Osteocyte (in vitro differentiated cells): ENCODE measurements at regions not wholly inside any gene's neighbourhood (a gene's known extent, or its start where the extent isn't known, plus 50 kb on each side); places are given as distances from the start of the nearest gene placed in this dataset.

Source experiments
- DNase-seq: peaks from one replicate; pipeline ENCODE4 v3.0.0; 2021; ENCODE audit warnings: mixed read lengths; ENCODE audit not compliant: unreplicated experiment; ENCODE audit errors: extremely low spot score
- H3K27ac Mint-ChIP-seq: one replicate; pipeline ENCODE4 v1.8.0; 2021; ENCODE audit warnings: mild to moderate bottlenecking, mixed read lengths; ENCODE audit not compliant: unreplicated experiment
- H3K27me3 Mint-ChIP-seq: one replicate; pipeline ENCODE4 v1.8.0; 2021; ENCODE audit warnings: mixed read lengths; ENCODE audit not compliant: unreplicated experiment
- H3K36me3 Mint-ChIP-seq: one replicate; pipeline ENCODE4 v1.8.0; 2021; ENCODE audit warnings: mixed read lengths; ENCODE audit not compliant: unreplicated experiment
- H3K4me1 Mint-ChIP-seq: one replicate; pipeline ENCODE4 v1.8.0; 2021; ENCODE audit warnings: mixed read lengths; ENCODE audit not compliant: unreplicated experiment
- H3K4me3 Mint-ChIP-seq: one replicate; pipeline ENCODE4 v1.8.0; 2021; ENCODE audit warnings: mild to moderate bottlenecking, moderate library complexity, mixed read lengths; ENCODE audit not compliant: unreplicated experiment
- H3K9me3 Mint-ChIP-seq: one replicate; pipeline ENCODE4 v1.8.0; 2021; ENCODE audit warnings: mixed read lengths; ENCODE audit not compliant: unreplicated experiment
- TF ChIP-seq, protein P1 (sequence below): fragments of 200-600 bp; sonication (generic); IDR thresholded peaks from 2 replicates; pipeline ENCODE4 v1.5.0; 2021; ENCODE audit warnings: antibody characterized with exemption, mild to moderate bottlenecking, moderate library complexity

GRCh38 chr1:30151119-30151518, 572.3 kb downstream of the MATN1 start:
- TF ChIP-seq, protein P1, sequence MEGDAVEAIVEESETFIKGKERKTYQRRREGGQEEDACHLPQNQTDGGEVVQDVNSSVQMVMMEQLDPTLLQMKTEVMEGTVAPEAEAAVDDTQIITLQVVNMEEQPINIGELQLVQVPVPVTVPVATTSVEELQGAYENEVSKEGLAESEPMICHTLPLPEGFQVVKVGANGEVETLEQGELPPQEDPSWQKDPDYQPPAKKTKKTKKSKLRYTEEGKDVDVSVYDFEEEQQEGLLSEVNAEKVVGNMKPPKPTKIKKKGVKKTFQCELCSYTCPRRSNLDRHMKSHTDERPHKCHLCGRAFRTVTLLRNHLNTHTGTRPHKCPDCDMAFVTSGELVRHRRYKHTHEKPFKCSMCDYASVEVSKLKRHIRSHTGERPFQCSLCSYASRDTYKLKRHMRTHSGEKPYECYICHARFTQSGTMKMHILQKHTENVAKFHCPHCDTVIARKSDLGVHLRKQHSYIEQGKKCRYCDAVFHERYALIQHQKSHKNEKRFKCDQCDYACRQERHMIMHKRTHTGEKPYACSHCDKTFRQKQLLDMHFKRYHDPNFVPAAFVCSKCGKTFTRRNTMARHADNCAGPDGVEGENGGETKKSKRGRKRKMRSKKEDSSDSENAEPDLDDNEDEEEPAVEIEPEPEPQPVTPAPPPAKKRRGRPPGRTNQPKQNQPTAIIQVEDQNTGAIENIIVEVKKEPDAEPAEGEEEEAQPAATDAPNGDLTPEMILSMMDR = no peak

DNA sequence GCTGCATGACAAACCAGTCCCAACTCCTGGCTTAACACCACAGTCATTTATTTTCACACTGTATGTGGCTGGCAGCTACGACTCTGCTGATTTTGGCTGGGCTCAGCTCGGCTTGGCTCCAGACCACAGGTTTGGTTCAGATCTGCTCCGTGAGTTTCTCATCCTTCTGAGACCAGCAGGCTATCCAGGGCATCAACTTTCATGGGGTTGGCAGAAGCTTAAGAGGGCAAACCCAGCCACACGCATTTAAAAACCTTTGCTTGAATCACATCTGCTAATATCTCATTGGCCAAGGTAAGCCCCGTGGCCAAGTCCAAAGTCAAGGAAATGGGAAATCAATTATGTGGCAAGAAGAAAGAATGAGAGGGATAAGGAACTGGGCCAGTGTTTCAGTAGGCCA, 574.2 kb downstream of the MATN1 start:
- peaks cover 2% of the 10 kb centered on the region for H3K27me3 Mint-ChIP-seq
- H3K36me3 Mint-ChIP-seq = no peaks in the 10 kb centered on the region
- H3K4me1 Mint-ChIP-seq = no peaks in the 10 kb centered on the region
- DNase-seq = peak; percentile 56
- no peak overlapping the region for H3K27ac Mint-ChIP-seq
- no peak overlapping the region for H3K4me3 Mint-ChIP-seq
- TF ChIP-seq, protein P1 = no peak
- peaks cover 8% of the 10 kb centered on the region for H3K9me3 Mint-ChIP-seq

More at GRCh38 chr1:30151119-30151518, 572.3 kb downstream of the MATN1 start:
- Mint-ChIP-seq H3K27me3 (peaks cover 2% of the 10 kb centered on the region), H3K9me3 (peaks cover 8% of the 10 kb centered on the region), H3K36me3 (no peaks in the 10 kb centered on the region), H3K27ac (no peak overlapping the region), H3K4me3 (no peak overlapping the region), H3K4me1 (no peaks in the 10 kb centered on the region)
- no peak for DNase-seq

DNA sequence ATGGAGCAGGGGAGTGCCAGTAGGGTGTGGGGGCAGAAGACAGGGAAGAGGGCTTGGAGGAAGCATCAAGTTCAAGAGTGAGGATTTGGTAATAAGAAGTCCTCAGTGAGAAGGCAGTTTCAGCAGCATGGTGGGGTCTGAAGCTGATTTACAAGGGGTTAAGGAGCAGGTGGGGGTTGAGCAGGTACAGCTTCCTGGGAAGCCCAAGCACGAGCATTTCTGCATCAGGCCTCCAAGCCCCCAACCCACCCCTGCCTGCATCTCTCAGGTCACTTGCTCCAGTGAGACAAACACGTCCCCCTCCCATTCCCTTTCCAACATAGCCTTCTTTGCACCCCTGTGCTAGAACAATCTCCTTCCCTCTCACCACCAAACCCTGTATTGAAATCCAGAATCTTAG, 574.7 kb downstream of the MATN1 start:
- Mint-ChIP-seq H3K4me1 (no peaks in the 10 kb centered on the region), H3K27ac (no peak overlapping the region), H3K36me3 (no peaks in the 10 kb centered on the region), H3K4me3 (no peak overlapping the region), H3K27me3 (peaks cover 2% of the 10 kb centered on the region), H3K9me3 (peaks cover 8% of the 10 kb centered on the region)
- TF ChIP-seq, protein P1 = no peak
- peak; percentile 75 for DNase-seq

GRCh38 chr1:30147188-30147587, 576.2 kb downstream of the MATN1 start:
- H3K9me3 Mint-ChIP-seq = peaks cover 8% of the 10 kb centered on the region

DNA sequence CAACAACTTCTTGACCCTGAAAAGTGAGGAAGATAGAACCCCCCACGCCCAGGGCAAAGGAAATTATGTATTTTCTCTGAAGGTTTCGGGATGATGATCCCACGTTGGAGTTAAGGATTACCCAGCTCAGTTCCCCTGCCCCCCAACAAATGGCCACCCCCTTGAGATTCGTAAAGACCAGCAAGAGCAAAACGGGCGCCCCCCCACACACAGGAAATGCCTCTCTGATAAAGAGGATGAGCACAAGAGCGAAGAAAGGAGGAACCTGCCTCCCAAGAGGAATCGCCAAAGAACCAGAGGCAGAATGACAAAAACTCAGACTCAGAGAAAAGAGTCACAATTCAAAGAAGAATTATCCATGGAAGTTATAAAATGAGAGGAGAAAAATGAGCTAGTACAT, 576.9 kb downstream of the MATN1 start:
- H3K4me1 Mint-ChIP-seq = no peaks in the 10 kb centered on the region
- DNase-seq = peak; percentile 46
- no peaks in the 10 kb centered on the region for H3K36me3 Mint-ChIP-seq
- peaks cover 2% of the 10 kb centered on the region for H3K27me3 Mint-ChIP-seq
- peaks cover 5% of the 10 kb centered on the region for H3K9me3 Mint-ChIP-seq
- no peak overlapping the region for H3K4me3 Mint-ChIP-seq
- no peak overlapping the region for H3K27ac Mint-ChIP-seq
- TF ChIP-seq, protein P1 = no peak

More at GRCh38 chr1:30147188-30147587, 576.2 kb downstream of the MATN1 start:
- TF ChIP-seq, protein P1 = no peak
- DNase-seq = peak; percentile 54
- no peaks in the 10 kb centered on the region for H3K4me1 Mint-ChIP-seq
- H3K36me3 Mint-ChIP-seq = no peaks in the 10 kb centered on the region
- peaks cover 2% of the 10 kb centered on the region for H3K27me3 Mint-ChIP-seq
- no peak overlapping the region for H3K4me3 Mint-ChIP-seq
- no peak overlapping the region for H3K27ac Mint-ChIP-seq
